ENCODE measurements at regions not wholly inside any gene's neighbourhood (a gene's known extent, or its start where the extent isn't known, plus 50 kb on each side); places are given as distances from the start of the nearest gene placed in this dataset.
A peak's percentile ranks its signal among the peaks of the same experiment; 100 is the strongest.

GRCh38 chr17:72474719-72475477 is 354.1 kb downstream of the SOX9 start:
- Mint-ChIP-seq H3K4me1 (peaks cover 58% of the 10 kb centered on the region), H3K27ac (peak overlapping the region; percentile 99), H3K36me3 (no peaks in the 10 kb centered on the region), H3K9me3 (0 out of 2 replicates have a peak, but pooled peaks cover 6% of the 10 kb centered on the region), H3K4me3 (peak overlapping the region; percentile 50), H3K27me3 (ENCODE audit: low read depth) (0 out of 2 replicates have a peak, but pooled peaks cover 3% of the 10 kb centered on the region)
- POLR2A ChIA-PET = no interaction called here
- CTCF ChIA-PET = interaction anchor here (2.0 kb wide), 1 partner anchor 44 kb away, joined by 5 read pairs; no protein-coding TSS in a partner anchor
- ATAC-seq = 0 out of 2 replicates have a peak, but pooled peaks have one; percentile 7
- DNase-seq (ENCODE audit: low spot score) = no peak
- TF ChIP-seq ETV6 (CRISPR knock-in tag; IDR thresholded peaks at IDR 0.05) (no peak), ZBTB21 (CRISPR knock-in tag; IDR thresholded peaks at IDR 0.05; ENCODE audit: borderline replicate concordance) (no peak), IRF2 (CRISPR knock-in tag; IDR thresholded peaks at IDR 0.05; ENCODE audit: borderline replicate concordance, low read depth) (no peak), ZNF232 (CRISPR knock-in tag; IDR thresholded peaks at IDR 0.05) (no peak), ARID4B (CRISPR knock-in tag; IDR thresholded peaks at IDR 0.05; ENCODE audit: borderline replicate concordance) (no peak), ATF2 (CRISPR knock-in tag; IDR thresholded peaks at IDR 0.05; ENCODE audit: borderline replicate concordance, low read depth) (no peak), GABPB1 (CRISPR knock-in tag; IDR thresholded peaks at IDR 0.05) (no peak), JUN (CRISPR knock-in tag; IDR thresholded peaks at IDR 0.05) (no peak), ZNF512 (CRISPR knock-in tag; IDR thresholded peaks at IDR 0.05; ENCODE audit: borderline replicate concordance) (no peak), FOXJ3 (CRISPR knock-in tag; IDR thresholded peaks at IDR 0.05; ENCODE audit: borderline replicate concordance) (no peak), ATF1 (CRISPR knock-in tag; IDR thresholded peaks at IDR 0.05) (no peak), TEAD4 (CRISPR knock-in tag; IDR thresholded peaks at IDR 0.05) (no peak), STAT6 (CRISPR knock-in tag; conservative IDR thresholded peaks at IDR 0.05; ENCODE audit: low read depth) (no peak), OVOL2 (CRISPR knock-in tag; IDR thresholded peaks at IDR 0.05; ENCODE audit: borderline replicate concordance) (no peak), ZNF281 (CRISPR knock-in tag; IDR thresholded peaks at IDR 0.05) (no peak), ZNF317 (CRISPR knock-in tag; IDR thresholded peaks at IDR 0.05; ENCODE audit: borderline replicate concordance, low read depth) (no peak), PRDM15 (CRISPR knock-in tag; IDR thresholded peaks at IDR 0.05) (no peak), E2F4 (CRISPR knock-in tag; IDR thresholded peaks at IDR 0.05; ENCODE audit: borderline replicate concordance, low read depth) (no peak)

Measured in WTC11 (cell line).